ENCODE measurements at regions not wholly inside any gene's neighbourhood (a gene's known extent, or its start where the extent isn't known, plus 50 kb on each side); places are given as distances from the start of the nearest gene placed in this dataset.

DNA sequence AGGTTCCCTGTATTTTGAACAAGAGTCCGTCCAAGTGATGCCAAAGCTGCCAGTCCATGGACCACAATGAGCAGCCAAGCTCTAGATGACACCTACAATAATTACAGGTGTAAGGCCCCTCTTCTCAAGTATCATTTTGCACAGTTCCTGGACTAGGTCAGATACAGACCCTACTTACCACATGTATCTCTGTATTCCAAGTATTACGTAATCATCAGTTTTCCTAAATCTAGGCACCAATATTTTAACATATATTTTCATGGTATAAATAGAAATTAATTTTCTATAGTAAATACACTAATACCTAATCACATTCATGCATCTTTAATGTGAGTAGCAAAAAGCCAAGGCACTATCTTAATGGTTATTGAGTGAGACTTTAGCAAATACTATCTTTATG is 157.0 kb upstream of the PRSS1 start:
- intact Hi-C loops (cut with DNase I; ENCODE audit: low total_unique reads) = no loop called here

DNA sequence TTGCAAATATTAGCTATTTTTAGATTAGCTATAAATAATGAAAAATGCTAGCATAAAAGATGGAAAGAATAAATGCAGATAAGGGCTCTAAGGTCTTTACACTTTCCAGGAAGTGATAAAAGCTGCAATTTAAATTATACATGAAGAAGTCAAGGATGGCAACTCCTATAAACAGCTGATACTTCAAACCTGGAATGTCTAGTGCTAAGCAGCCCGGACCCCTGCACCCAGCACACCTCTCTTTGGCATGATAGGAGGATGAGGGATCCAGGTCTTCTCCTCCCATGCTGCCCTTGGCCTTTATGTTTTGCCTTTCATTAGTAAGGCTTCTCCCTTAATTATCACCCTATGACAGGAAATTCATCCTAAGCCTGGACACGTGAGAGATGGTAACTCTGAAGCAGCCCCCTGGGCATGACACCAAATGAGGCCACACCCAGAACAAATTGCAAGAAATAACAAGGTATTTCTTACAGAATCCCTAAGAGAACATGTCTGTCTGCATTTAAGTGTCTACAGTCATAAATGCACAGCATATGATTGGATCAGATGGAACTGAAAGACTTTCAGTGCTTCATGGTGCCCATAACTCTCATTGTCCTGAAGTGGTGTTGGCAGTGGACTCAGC is 158.3 kb upstream of the PRSS1 start:
- DNase-seq = no peak
- intact Hi-C loops (cut with DNase I; ENCODE audit: low total_unique reads) = no loop called here
- TF ChIP-seq EP300 (IDR thresholded peaks at IDR 0.05) (no peak), POLR2A (IDR thresholded peaks at IDR 0.05) (no peak), POLR2AphosphoS5 (IDR thresholded peaks at IDR 0.05) (no peak)
- TF ChIP-seq, protein P1, sequence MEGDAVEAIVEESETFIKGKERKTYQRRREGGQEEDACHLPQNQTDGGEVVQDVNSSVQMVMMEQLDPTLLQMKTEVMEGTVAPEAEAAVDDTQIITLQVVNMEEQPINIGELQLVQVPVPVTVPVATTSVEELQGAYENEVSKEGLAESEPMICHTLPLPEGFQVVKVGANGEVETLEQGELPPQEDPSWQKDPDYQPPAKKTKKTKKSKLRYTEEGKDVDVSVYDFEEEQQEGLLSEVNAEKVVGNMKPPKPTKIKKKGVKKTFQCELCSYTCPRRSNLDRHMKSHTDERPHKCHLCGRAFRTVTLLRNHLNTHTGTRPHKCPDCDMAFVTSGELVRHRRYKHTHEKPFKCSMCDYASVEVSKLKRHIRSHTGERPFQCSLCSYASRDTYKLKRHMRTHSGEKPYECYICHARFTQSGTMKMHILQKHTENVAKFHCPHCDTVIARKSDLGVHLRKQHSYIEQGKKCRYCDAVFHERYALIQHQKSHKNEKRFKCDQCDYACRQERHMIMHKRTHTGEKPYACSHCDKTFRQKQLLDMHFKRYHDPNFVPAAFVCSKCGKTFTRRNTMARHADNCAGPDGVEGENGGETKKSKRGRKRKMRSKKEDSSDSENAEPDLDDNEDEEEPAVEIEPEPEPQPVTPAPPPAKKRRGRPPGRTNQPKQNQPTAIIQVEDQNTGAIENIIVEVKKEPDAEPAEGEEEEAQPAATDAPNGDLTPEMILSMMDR (IDR thresholded peaks at IDR 0.05) = no peak
- no peak overlapping the region for H3K4me3 ChIP-seq
- H3K36me3 ChIP-seq = no peaks in the 10 kb centered on the region
- H3K4me1 ChIP-seq = no peaks in the 10 kb centered on the region
- no peaks in the 10 kb centered on the region for H3K9me3 ChIP-seq
- H3K27me3 ChIP-seq = peaks cover 0 to 3% (median 0%) of the 10 kb centered on the region in 3 donors
- 56 to 78% (median 75%) methylated on average over 2 of the region's 2 CpGs for WGBS, 5 donors
- no peak overlapping the region for H3K27ac ChIP-seq

More for the DNA sequence above, 157.0 kb upstream of the PRSS1 start:
- Histone ChIP-seq H3K4me3 (no peak overlapping the region), H3K36me3 (no peaks in the 10 kb centered on the region), H3K9me3 (no peaks in the 10 kb centered on the region), H3K27me3 (peaks cover 0 to 4% (median 0%) of the 10 kb centered on the region in 3 donors), H3K4me1 (no peaks in the 10 kb centered on the region), H3K27ac (no peak overlapping the region)
- WGBS, 5 donors = 75 to 100% (median 94%) methylated on average over 2 of the region's 2 CpGs
- TF ChIP-seq POLR2A (IDR thresholded peaks at IDR 0.05) = no peak
- no peak for TF ChIP-seq POLR2AphosphoS5 (IDR thresholded peaks at IDR 0.05)
- no peak for TF ChIP-seq EP300 (IDR thresholded peaks at IDR 0.05)
- TF ChIP-seq, protein P1 (IDR thresholded peaks at IDR 0.05) = no peak
- DNase-seq = no peak

DNA sequence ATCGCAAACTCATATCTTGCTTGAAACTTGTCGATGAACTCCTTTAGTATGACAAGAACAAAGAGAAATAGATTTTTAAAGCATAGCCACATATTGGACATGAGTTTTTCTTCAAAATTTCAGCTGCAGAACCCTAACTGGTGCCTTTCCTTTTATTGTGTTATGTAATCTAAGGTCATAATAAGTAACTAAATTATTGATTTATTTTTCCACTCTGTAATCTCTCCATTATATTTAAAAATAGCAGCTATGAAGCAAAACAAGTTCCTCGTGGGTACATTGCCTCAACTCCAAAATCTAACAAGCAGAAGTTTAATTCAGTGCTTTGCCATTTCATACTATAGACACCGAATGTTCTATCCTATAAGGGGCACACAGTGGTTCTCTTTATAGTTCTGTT is 159.2 kb upstream of the PRSS1 start:
- Histone ChIP-seq H3K27ac (no peak overlapping the region), H3K27me3 (no peaks in the 10 kb centered on the region), H3K4me1 (no peaks in the 10 kb centered on the region), H3K9me3 (no peaks in the 10 kb centered on the region), H3K4me3 (no peak overlapping the region), H3K36me3 (no peaks in the 10 kb centered on the region)
- intact Hi-C loops (cut with DNase I; ENCODE audit: low total_unique reads) = no loop called here
- no peak for DNase-seq
- WGBS, 5 donors = 57 to 76% (median 62%) methylated on average over 4 of the region's 4 CpGs
- TF ChIP-seq EP300 (IDR thresholded peaks at IDR 0.05) (no peak), POLR2AphosphoS5 (IDR thresholded peaks at IDR 0.05) (no peak)
- TF ChIP-seq, protein P1 (IDR thresholded peaks at IDR 0.05) = no peak

DNA sequence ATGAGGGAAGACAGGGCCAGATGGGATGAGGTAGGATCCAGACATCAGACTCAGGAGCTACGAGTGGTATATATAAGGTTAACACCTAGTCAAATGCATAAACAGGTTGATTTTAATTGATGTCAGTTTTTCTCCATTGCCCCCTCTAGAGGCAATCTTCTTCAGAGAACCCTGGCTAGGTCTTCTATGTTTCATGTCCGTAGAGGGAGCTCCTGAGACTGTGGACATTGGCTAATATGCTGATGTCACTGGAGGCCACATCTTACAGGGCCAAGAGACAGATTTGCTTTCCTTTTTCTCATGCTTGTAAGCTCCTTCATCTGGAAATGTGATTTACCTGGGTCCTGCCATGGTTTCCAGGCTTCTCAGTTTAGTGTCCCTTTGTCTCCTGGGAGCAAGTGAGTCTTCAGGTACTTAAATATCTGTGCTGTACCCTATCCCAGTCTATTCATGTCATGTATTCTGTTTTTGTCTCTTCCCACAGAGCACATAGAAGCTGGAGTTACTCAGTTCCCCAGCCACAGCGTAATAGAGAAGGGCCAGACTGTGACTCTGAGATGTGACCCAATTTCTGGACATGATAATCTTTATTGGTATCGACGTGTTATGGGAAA is 161.6 kb upstream of the PRSS1 start:
- Histone ChIP-seq H3K4me3 (no peak overlapping the region), H3K9me3 (no peaks in the 10 kb centered on the region), H3K27me3 (no peaks in the 10 kb centered on the region), H3K27ac (no peak overlapping the region), H3K36me3 (no peaks in the 10 kb centered on the region), H3K4me1 (no peaks in the 10 kb centered on the region)
- DNase-seq = peak in 1 of 2 donors; percentile 50
- TF ChIP-seq, protein P1 (IDR thresholded peaks at IDR 0.05) = peak in 1 of 7 experiments; percentile 19
- TF ChIP-seq POLR2AphosphoS5 (IDR thresholded peaks at IDR 0.05) (no peak), POLR2A (IDR thresholded peaks at IDR 0.05) (no peak)
- intact Hi-C loops (cut with DNase I; ENCODE audit: low total_unique reads) = no loop called here
- WGBS, 5 donors = 56 to 70% (median 61%) methylated on average over 5 of the region's 5 CpGs
